GM10248 (cell line): ENCODE measurements at regions not wholly inside any gene's neighbourhood (a gene's known extent, or its start where the extent isn't known, plus 50 kb on each side); places are given as distances from the start of the nearest gene placed in this dataset.

Source experiments
- CTCF ChIA-PET: fragments of 300-600 bp; sonication (Branson Sonifier 250); formaldehyde crosslinking; extraction: SDS; loops from one replicate; lab custom pipeline; 2021; ENCODE audit warnings: antibody characterized with exemption; lab: Yijun Ruan, JAX
- POLR2A ChIA-PET: fragments of 350-650 bp; sonication (Branson Sonifier 250); formaldehyde crosslinking; extraction: SDS; loops from one replicate; lab custom pipeline; 2020; ENCODE audit warnings: antibody characterized with exemption; lab: Yijun Ruan, JAX
- DNase-seq: peaks from one replicate; pipeline ENCODE4 v3.0.0; 2012; ENCODE audit errors: extremely low spot score
- TF ChIP-seq, protein P1 (sequence below): IDR thresholded peaks from 2 replicates; pipeline ENCODE4 v1.5.1; 2012; ENCODE audit warnings: mild to moderate bottlenecking, low read depth; ENCODE audit errors: extremely low read depth, missing control alignments, control extremely low read depth

DNA sequence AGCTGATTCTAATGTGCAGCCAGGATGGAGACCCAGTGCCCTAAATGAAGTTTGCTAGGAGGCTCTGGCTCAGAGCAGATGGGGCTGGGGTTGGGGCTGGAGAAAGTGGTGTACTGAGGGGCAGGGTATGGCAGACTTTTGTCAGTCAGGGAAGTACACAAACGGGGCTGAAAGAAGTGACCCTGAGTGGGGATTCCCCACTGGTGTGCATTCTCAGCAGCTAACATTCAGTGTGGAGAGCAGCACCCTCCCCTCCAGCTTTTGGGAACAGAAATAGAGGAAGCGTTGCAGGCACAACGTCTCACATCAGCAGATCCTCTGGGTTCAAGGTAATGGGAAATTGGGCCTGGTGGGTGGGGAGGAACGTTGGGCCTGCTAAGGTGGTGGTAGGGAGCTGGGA is 89.1 kb upstream of the GCFC2 start:
- TF ChIP-seq, protein P1, sequence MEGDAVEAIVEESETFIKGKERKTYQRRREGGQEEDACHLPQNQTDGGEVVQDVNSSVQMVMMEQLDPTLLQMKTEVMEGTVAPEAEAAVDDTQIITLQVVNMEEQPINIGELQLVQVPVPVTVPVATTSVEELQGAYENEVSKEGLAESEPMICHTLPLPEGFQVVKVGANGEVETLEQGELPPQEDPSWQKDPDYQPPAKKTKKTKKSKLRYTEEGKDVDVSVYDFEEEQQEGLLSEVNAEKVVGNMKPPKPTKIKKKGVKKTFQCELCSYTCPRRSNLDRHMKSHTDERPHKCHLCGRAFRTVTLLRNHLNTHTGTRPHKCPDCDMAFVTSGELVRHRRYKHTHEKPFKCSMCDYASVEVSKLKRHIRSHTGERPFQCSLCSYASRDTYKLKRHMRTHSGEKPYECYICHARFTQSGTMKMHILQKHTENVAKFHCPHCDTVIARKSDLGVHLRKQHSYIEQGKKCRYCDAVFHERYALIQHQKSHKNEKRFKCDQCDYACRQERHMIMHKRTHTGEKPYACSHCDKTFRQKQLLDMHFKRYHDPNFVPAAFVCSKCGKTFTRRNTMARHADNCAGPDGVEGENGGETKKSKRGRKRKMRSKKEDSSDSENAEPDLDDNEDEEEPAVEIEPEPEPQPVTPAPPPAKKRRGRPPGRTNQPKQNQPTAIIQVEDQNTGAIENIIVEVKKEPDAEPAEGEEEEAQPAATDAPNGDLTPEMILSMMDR, result no peak
- DNase-seq, result peak; percentile 38
- ChIA-PET CTCF (interaction anchor here (1.1 to 2.2 kb wide), 2 partner anchors 9 to 800 kb away, joined by 3 to 6 read pairs; no protein-coding TSS in a partner anchor), POLR2A (no interaction called here)

DNA sequence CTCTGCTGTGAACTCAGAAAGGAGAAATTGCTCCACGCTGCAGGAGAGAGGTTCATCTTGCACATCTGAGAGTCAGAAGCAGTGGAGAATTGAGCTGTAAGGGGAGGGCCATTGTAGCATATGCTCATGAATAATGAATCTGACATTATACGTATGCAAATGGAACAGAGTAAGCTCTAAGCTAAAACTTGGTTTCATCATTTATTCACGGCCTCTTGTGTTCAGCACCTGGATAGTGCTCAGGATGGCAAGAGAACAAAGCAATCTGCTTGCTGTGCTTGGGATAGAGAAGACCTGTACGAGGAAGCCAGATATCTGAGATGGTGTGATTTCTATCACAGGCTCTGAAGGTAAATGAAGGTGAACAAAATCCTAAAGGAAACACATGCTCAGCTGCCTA is 87.9 kb upstream of the GCFC2 start:
- ChIA-PET POLR2A (no interaction called here), CTCF (interaction anchor here (1.7 kb wide), 1 partner anchor 10 kb away, joined by 8 read pairs; no protein-coding TSS in a partner anchor)
- DNase-seq, result no peak
- TF ChIP-seq, protein P1, result no peak

DNA sequence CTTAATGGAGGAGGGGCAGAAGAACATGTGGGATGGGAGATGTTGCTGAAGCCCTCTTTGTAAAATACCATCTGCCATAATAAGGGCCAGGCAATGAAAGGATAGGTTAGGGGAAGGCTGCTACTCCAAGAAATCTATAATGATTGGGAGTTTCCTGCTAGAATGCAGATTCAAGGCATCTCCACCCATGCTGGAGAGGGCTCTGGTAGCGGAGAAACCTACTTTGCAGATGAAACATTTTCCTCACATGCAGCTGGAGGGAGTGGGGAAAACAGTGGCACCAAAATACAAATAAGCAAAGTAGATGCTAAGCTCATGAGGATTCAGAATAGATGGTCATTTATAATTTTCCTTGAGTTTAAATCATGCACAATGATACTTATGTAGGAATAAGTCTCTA is 82.3 kb upstream of the GCFC2 start:
- ChIA-PET CTCF (interaction anchor here (2.6 kb wide), 1 partner anchor 807 kb away, joined by 11 read pairs; no protein-coding TSS in a partner anchor), POLR2A (no interaction called here)
- TF ChIP-seq, protein P1, result no peak
- no peak for DNase-seq

DNA sequence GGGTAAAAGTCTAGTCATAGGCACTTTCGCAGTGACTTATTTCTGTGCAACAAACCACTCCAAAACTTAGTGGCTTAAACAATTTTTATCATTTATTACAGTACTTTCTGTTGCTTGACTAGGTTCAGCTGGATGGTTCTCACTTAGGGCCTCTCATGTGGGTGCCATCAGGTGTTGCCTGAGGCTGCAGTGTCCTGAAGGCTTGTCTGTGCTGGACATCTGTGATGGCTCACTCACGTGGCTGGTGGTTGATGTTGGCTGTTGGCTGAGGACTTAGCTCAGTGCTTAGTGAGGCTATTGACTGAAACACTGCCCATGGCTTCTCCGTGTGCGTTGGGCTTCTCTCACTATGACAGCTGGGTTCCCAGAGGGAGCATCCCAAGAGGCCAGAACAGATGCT is 81.4 kb upstream of the GCFC2 start:
- ChIA-PET POLR2A (no interaction called here), CTCF (interaction anchor here (1.2 to 2.6 kb wide), 2 partner anchors 26 to 808 kb away, joined by 3 to 11 read pairs; no protein-coding TSS in a partner anchor)
- no peak for DNase-seq
- TF ChIP-seq, protein P1, result no peak

DNA sequence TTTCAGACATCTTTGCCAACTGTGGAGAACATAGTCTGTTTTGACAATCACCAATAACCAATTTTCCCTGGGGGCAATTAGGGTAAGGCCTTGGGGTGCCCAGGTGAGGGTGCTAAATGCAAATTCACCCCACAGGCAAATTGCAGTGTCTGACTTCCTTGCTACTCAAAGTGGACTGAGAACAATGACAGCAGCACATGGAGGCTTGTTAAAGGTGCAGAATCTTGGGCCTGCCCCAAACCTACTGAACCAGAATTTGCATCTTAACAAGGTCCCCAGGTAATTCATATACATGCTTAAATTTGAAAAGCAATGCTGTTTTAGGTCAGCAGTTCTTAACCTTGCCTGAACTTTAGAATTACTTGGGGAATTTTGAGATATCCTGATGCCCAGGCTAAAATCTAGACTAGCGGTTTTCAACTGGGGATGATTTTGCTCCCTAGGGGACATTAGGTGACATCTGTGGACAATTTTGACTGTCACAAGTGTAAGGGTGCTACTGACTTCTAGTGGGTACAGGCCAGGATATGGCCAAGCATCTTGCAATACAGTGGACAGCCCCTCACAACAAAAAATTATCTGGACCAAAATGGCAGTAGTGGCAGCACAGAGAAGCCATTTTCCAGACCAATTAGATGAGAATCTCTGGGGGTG is 80.2 kb upstream of the GCFC2 start:
- ChIA-PET POLR2A (no interaction called here), CTCF (interaction anchor here (1.6 to 2.6 kb wide), 2 partner anchors 809 kb away, joined by 6 to 11 read pairs; no protein-coding TSS in a partner anchor)
- DNase-seq, result no peak
- TF ChIP-seq, protein P1, result no peak

DNA sequence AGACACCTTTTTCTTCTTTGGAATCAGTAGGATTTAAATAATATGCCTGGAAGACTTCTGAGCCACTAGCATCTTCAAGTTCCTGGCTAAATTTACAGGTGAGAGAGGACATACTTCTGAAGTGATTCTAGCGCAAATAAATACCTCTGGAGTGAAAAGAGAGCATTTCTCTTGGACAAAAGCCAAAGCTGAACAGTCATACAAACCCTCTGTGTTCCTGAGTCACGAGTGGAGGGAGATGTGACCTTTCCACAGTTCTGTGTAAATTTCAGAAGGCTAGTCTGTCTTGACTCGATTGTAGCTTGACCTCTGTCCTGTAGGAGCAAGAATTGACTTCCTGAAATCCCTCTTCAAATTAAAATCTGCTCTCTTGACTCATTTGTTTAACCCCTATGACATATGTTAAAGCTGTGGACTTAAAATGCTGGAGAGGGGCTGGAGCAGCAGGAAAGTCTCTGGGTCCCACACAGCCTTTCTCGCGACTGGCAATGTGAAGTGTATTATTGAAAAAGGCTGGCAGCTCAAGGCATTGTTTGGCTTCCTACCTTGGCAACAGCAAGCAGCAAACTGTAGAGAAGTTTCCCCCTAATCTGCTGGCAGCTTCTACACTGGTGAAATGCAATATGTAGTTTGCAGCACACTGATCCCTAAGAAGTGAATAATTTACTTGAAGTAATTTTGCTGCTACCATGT is 79.6 kb upstream of the GCFC2 start:
- no peak for DNase-seq
- TF ChIP-seq, protein P1, result no peak
- CTCF ChIA-PET, result interaction anchor here (1.6 kb wide), 1 partner anchor 809 kb away, joined by 6 read pairs; no protein-coding TSS in a partner anchor
- POLR2A ChIA-PET, result no interaction called here
